A204.1 (cell line): ENCODE measurements at regions not wholly inside any gene's neighbourhood (a gene's known extent, or its start where the extent isn't known, plus 50 kb on each side); places are given as distances from the start of the nearest gene placed in this dataset.

Source experiments
- FAIRE-seq: peaks from 2 replicates; lab custom pipeline; 2012; peaks lifted over from hg19 to GRCh38; lab: Jason Lieb, UNC

DNA sequence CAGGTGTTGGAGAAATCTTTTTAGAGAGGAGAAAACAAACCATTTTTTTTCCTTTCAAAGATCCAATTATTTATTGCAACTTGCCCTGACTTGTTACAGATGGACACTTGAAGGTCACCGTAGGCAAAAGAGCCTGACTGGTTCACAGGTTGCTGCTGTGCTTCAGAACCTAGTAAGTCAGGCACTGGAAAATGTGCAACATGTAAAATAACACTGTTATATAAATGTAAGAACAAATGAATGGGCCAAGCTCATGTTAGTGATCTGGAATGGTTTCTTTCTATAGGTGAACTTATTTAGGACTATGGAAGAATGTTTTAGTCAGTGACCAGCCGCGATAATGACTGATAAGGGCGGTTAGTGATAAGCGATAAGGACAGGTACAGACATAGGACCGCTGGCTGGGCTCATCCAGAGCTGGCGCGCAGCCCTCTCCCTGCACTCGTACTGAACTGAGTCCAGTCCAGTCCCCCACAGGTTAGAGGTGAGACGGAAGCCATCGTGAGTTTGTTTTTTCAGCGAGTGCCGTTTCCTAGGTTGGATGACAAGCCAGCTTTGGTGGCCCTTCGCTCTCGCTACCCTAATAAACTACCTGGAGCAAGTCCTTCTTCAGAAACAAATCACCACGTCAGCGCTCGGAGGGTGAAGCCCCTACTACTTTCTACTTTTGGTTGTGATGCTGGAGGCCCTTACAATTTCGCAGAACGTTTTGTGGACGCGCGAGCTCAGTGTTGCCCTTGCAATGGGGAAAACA lies 94.4 kb upstream of the PRDM1 start:
- no peak for FAIRE-seq

DNA sequence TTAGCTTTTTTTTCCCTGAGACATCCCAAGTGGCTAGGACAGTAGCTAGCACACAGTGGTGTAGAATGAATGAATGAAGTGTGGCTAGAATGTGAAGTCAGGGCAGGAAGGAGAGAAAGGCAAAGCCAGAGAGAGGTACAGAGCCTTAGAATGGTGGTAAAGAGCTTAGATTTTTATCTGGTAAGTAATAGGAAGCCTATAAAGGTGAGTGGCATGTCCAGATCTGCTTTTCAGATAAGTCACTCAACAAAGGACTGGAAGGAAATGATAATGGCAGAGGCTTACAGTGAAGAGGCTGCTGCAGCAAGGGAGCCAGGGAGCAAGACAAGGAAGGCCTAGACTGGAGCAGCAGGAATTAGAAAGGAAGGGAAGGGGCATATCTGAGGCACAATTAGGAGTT lies 96.0 kb upstream of the PRDM1 start:
- no peak for FAIRE-seq

DNA sequence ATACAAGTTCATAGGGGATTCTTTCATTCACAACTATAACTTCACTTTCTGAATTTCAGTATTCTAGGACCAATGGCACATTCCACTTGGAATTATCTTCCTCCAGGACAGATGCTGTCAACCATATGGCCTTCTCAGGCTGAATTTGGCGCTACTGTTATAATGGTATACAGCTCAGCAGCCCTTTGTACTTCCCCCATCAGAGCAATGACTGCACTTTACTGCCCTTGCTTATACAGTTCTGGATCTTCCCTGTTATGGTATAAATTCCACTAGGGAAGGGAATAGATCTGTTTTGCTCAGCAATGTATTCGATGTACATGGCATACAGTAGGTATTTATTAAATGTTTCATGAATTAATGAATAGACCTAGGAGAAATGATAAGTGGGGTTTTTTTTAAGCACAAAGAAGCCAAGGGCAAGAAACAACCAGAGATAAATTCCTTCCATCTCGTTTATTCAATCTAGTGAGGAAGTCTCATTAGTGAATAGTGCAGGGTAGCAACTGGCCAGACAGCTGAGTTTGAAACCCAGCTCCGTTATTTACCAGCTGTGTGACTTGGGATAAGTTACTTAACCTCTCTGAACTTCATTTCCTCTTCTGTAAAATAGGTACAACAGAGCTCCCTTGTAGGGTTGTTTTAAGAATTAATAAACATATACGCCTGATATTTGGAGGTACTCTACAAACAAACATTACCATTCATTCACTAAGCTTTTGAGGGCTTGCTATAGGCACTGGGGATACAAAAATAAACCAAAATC lies 97.1 kb upstream of the PRDM1 start:
- FAIRE-seq: no peak

DNA sequence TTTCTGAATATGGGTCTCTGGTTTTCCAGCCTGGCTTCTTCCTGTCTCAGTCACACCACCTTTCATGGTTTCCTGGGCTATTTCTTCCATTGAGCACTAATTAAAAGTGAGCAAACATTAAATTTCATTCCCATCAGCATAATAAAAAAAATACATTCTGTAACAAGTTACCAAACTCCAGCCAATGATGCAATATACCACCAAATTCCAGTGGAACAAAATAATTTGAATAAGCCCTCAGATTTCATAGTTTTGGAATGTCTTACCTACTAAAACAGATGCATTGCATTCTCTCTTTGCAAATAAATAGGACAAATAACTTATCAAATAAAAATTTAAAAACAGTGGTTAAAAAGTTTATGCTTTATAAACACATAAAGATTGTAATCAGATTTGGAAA lies 97.8 kb upstream of the PRDM1 start:
- no peak for FAIRE-seq

DNA sequence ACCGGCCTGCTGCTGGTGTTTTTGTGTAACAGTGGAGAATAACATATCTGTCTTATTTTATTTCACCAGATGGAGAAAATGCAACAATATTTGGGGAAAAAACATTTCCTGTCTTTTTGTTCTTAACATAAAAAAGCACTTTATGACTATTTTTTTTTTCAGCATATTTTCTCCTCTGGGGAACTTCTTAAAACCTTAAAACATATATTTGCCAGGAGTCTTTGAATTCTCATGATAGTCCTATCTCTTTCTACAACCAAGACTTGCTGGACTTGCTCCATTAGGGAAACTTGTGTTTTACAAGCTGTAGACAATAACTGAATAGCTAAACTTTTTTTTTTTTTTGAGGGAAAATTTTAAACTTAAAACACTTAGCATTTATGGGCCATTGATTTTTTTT lies 98.6 kb upstream of the PRDM1 start:
- FAIRE-seq: no peak

DNA sequence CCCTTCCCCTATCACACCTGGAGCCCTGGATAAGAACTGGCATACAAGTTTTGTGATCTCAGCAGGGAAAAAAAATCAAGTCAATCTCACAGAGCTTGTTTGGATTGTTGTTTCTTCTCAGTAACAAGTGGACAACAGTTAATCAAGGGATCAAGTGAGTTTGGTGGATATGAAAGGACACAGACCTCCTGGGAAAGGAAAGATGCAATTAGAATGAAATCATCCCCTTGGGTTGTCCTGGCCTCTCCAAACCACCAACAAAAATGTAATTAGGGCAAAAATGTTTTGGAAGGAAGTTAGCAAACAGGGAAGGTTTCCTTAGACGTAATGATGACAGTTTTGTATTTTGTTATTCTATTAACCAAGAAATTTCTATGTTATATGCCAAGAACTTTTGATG lies 99.1 kb upstream of the PRDM1 start:
- FAIRE-seq: no peak

DNA sequence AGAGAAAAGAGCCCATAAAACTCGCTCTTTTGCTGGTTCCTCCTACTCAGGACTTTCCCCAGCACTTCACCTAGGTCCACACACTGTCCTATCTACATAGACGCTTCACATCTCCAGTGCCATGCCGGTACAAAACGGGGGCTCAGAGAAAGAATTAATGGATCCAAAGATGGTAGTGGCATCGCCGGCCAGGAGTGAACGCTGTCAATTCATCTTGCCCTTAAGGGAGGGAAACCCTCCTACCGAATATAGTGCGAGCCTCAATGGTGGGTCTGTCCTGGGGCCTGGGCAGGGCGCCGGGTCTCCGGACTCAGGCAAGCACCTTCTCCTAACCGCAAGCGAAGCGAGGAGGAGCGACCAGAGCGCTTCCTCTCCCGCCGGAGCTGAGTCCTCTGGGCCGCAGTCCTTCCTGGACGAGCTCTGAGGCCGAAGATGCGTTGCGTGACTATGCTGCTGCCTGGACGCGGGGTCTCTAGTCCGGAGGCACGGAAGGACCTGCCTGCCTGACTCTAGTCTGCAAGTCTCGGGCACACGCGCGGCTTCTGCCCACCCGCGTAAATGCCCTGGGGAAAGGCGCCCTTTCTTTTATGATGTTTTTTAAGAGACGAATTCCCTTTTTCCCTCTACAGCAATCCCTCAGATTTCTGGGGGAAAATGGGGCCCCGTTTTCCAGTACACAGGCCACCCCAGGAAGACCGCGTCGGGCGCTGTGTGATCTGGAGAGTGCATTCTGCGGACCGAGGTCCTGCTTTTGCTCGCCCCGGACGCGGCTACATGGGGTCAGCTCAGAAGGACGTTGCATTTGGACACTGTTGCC lies 100.1 kb upstream of the PRDM1 start:
- FAIRE-seq: no peak

DNA sequence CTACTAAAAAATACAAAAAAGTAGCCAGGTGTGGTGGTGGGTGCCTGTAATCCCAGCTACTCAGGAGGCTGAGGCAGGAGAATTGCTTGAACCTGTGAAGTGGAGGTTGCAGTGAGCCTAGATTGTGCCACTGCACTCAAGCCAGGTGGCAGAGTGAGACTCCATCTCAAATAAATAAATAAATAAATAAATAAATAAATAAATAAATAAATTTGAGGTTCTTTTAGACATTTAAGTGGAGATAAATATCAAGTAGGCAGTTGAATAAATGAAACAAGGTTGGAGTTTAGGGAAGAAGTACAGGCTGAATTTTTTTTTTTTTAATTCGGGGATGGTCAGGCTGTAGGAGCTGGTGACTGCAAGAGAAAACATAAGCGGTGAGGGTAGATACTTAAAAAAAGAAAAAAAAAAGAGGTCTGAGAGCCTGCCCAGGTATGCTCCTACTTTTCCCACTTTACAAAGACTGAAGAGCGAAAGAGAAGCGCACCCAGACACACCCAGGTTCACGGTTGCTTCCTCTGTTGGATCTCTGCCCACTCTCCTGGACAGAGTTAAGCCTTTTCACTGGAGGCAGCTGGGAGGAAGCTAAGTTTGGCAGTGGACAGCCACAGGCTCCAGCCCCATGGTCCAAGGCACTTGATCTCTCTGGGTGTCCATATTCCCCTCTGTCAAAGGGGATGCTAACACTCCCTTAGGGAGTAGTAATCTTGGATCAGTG lies 100.9 kb upstream of the PRDM1 start:
- FAIRE-seq: no peak

DNA sequence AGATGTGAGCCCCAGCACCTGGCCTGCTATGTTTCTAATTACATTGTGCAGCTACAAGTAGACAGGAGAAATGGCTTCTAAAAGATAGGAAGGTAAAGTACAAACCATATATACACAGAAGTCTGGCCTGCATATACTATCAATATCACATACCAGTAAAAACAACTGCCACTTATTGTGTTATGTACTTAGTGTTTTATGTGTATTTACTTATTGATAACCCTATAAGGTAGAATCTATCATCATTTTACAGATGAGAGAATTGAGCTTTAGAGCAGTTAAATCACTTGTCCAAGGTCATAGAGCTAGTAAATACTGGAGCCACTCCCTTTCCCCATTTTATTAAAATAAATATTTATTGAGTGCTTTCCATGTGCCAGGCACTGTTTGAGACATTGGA lies 102.4 kb upstream of the PRDM1 start:
- FAIRE-seq: no peak

DNA sequence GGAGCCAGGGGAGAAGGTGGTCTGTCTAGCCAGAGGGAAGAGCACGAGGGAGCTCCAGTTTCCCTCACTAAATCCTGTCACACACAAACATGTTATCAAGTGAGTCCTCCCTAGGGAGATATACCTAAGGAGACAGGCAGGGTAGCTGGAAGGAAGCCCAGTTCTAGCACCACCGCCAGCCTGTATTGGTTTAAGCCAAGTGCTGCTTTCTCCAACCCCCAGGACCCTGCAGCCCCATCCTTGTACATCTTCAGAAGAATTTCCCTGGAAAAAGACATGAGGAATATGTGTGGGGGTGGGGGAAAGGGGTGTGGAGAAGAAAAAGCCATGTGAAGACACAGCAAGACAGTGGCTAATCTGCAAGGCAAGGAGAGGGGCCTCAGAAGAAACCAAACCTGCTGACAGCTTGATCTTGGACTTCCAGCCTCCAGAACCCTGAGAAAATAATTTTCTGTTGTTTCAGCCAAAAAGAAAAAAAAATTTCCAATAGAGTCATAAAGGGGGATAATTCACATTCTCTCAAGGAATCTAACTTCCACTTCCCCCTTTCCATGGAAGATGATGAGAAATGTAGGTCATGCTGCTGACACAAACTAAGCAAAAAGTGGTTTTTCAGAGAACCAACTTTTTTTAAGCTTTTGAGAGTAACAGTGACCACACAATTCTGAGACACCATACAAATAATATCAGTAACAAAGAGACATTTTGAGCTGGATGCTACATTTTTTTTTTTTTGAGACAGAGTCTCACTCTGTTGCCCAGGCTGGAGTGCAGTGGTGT lies 103.2 kb upstream of the PRDM1 start:
- FAIRE-seq: no peak

DNA sequence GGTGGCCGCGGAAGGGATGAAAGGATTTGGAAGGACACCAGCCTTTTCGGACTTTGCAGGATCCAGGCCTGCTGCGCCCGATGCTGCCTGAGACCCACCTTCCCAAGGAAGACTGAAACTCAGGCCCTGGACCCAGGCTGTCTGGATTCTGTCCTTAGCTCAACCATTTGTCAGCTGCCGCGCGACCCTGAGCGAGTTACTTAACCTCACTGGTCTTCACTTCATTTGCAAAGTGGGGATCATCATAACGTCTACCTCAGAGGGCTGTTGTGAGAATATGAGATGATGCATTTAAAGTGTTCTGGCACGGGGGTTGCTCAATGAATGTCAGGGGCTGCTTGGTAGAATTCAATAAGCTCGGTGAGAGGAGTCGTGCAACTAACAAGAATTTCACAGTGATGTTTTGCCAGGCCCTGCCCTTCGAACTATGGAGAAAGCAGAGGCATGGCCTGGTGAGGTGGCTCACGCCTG lies 104.2 kb upstream of the PRDM1 start:
- no peak for FAIRE-seq

DNA sequence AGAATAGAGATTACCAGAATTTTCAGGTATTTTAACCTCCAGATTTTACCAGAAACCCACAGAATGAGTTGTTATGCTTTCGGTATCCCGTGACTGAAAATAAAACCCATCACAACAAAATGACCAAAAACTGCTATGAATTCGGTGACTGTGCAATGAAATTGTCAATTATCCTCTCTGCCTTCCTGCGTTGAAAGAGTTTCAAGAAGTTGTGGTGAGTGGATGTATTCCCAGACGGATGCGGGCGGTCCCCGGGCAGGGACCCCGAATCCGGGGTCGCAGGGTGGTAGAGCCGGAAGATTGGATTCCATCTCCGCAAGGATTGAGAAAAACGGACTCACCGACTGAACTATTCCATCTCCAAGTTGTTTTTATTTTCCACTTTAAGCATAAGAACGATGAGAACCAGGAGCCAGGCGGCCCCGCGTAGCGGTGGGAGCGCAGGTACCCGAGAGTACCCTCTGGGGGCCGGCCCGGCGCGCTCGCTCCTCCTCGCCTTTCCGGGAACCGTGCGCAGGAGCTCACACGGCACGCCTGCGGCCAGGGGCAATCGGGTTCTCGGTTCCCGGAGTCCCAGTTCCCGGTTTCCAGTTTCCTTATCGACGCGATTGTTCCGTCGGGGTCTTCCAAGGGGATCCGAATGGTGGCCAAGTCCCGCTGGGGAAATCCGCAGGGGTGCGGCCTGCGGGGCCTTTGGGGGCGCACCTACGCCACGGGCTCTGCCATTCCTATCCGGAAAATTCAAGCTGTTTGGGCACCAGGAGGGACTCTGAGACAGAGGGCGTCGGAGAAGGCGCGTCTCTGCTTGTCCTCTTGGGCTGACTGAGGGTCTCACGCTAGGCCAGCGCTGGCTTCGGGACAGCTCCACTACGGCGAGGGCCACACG lies 104.9 kb upstream of the PRDM1 start:
- no peak for FAIRE-seq

DNA sequence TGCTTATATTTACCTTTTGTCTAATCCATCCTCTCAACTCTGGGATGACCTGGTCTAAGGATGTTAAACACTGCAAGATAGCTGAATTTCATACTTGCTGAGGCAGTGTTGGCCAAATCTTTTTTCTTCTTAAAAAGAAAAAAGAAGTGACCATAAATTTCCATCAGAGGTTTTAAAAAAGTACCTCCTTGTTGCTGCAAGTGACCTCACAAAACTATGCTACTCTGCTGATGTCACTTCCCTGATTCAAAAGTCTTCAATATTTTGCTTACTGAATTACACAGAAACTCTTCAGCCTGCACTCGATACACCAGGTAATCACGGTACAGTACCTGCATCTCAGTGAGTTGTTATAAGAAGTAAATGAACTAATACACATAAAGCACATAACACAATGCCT lies 107.2 kb upstream of the PRDM1 start:
- no peak for FAIRE-seq

DNA sequence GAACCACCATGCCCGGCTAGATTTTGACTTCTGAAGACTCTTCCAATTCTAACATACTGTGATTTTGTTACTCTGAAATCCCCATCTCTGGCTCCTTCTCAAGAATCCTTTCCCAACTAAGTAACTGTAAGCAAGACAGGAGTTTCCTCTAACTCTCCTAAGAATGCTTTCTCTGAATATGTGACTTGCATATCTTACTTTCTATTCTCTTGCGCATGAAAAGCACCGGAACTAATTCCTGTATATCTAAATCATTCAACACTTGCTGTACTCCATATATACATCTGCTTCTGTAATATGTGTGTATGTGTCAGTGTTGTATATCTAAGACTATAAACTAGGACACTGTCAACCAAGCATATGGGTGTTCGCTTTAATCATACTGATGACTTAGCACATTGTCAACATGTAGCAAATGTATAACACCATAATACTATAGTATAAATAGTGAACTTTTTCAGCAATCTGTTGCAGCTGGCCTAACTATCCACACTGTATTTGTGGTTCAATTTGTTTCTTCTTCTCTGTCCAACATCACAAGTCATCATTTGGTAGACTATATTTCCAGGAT lies 108.1 kb upstream of the PRDM1 start:
- no peak for FAIRE-seq

DNA sequence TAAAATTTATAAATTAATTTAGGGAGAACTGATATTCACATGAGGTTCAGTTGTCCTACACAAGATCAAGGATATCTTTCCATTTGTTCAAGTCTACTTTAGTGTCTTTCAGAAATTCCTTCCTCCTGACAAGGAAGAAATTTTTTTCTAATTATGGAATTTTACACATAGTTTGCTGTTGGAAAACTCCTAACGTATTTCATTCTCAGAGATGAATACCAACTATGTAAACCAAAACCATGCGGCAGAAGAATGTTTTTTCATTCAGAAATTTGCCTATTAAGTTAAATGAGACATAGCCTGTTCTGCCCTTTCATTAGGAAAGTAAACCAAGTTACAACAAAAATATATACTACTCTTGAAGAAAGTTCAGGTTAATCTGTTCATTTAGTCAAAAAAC lies 111.2 kb upstream of the PRDM1 start:
- FAIRE-seq: no peak

DNA sequence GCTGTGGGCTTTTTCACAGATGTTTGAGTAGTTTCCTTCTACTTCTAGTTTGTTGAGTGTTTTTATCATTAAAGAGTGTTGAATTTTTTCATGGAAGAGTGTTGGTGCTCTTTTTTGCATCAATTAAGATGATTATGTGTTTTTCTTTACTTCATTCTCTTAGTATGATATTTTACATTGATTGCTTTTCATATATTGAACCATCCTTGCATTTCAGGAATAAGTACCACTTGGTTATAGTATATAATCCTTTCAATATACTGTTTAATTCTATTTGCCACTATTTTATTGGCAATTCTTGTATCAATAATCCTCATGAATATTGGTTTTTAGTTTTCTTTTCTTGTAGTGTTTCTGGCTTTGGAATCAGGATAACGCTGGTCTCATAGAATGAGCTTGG lies 113.7 kb upstream of the PRDM1 start:
- no peak for FAIRE-seq

DNA sequence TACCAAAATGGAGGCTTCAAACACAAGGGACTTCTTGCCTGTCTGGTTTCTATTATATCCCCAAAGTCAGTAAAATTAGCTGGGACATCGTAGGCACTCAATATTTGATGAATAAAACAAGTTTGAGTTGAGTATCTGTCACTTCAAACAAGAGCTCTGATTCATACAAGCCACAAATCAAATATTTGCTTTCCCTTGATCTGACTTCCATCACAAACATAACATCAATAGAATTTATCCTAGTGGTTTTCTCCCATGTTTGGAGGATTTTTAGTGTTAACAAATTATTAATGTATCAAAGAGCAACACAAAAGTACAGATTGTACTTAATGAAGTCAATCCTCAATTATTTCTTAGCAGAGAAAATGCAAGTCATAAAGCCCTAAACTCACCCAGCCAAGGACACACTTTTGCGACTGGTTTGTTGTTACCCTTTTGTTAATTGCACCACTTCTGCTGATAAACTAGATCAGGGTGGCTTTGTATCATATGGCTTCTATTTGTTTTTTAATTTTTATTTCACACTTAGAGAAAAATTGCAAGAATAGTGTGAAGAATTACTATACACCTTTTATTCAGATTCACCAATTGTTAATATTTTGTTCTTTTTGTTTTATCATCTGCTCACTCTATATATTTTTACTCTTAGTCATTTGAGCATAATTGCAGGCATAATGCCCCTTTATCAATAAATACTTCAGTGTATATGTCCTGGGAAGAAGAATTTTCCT lies 117.4 kb upstream of the PRDM1 start:
- no peak for FAIRE-seq

DNA sequence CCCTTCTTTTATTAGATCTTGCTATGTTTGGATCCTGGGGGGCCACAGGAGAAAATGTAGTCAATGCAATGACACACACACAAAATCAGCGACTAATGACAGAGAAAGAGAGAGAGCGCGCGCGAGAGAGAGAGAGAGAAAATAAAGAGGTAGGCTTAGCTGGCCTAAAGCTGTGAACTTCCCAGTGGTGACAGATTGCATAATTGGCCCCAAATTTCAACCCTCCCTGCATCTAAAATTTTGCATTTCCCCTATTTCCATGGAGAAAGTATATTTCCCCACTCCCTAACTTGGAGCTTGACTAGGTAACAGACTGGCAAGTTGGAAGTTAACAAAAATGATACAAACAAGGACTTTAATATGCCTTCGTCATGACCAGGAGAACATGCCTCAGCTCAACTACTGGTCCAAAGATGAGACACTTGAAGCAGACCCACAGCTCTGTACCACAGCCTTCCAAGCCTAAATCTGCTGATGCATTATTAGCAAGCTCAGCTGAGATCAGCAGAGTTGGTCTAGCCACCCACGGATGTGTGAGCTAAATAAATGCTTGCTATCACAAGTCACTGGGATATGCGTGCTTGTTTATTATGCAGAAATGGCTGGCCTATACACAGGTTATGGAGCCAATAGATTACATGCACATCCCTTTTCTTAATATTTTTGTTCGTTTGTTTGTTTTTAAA lies 118.1 kb upstream of the PRDM1 start:
- FAIRE-seq: no peak

DNA sequence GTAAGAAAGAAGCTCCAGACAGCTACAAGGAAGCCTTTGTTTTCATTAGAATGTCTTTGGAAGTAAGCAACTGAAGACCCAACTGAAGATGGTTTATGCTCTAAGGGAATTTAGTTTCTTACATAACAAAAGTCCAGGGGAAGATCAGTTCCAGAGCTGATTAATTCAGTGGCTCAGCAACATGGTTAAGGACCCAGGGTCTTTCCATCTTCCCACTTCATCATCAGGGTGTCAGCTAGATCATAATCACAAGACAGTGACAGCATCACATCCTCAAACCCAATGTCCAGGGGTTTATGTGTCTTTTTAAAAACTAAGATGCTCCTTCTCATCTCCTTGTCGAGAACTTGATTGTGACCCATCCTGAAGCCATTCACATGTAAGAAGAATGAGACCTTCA lies 119.7 kb upstream of the PRDM1 start:
- no peak for FAIRE-seq
